Umbilical cord (tissue), 1 donor: ENCODE measurements at regions not wholly inside any gene's neighbourhood (a gene's known extent, or its start where the extent isn't known, plus 50 kb on each side); places are given as distances from the start of the nearest gene placed in this dataset.

ENCODE experiments used
- DNase-seq: peaks from one replicate; pipeline ENCODE4 v3.0.0-alpha.2; 2015; ENCODE audit warnings: low spot score

DNA sequence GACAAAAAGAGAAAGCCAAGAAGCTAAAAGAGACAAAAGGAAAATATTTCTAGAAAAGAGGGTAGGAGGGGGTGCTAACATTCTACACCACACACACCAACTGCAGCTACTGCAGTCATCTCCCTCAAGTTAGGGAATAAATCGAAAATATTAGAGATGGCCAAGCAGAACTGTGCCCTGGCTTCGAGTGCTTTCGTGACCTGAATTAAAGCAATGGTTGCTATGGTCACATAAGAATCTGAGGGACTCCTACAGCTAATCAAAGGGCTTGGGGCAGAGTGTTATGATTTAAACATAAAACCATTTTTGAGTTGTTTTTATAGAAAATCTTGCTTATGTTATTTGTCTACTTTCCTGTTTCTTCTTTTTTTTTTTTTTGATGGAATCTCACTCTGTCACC lies 159.6 kb upstream of the HNRNPA3 start:
- peak; percentile 24 for DNase-seq

DNA sequence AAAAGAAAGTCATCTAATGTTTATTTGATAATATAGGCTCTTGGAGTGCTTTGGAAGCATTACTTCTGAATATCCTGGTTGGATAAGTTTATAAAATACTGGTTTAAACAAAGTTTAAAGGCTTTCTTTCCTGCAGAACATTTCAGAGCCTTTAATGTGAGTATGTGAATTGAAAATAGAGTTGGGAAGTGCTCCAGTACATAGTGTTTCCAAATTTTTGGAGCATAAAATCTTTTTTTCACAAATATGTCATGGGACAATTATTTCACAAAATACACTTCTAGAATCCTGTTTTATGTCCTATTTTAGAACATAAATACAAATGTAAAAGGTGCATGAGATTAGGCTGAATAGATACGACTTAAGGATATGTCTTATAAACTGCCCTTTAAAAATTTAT lies 158.9 kb upstream of the HNRNPA3 start:
- peak; percentile 83 for DNase-seq

DNA sequence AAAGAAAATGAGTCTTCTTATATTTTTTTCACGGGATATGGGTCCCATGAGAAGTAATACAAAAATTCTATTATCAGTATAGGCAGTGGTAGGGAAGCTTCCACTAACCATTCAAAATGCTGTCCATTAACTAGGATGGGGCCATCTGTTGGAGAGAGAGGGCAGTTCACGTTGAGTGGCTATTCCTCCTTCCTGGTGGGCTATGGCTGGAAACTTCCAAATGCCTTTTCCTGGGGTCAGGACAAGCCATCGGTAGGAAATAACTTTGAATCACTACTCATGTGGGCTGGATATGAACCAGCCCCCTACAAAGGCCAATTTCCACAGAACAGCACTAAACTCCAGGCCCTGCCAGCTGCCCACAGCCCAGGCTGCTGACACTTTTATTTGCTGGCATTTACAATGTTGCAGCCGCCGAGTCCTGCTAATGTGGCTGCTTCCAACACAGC lies 156.1 kb upstream of the HNRNPA3 start:
- peak; percentile 67 for DNase-seq

DNA sequence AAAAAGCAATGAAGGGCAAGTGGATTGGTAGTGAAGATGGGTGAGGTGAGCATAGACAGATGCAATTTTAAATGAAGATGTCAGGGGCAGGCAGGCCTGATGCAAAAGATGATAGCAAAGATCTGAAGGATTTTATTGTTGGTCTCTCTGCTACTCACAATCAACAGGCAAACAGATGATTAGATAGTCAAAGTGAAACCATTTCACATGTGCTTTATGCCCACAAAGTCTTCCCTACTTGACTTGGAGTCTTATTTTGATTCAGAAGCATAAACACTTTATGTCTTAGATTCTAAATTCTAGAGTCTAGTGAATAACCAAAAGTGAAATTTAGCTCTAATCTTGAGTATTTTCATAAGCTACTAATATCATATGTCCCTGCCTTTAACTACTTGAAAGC lies 153.8 kb upstream of the HNRNPA3 start:
- no peak for DNase-seq

DNA sequence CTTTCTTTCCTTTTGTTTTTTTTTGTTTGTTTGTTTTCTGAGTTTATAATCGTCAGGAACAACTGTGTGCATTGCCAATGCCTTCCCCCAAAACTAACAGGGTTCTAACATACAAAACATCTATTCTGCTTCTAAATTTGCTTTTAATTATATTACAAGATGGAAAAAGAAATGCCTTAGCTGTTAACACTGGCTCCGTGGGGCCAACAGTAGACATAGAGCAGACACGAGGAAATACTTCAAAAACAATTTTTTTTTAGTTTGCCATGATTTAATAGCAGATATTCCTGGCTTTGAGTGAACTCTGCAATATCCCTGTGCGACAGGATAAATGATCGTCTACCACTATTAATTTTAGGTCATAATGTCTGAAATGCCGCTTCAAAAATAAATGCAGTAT lies 153.3 kb upstream of the HNRNPA3 start:
- peak; percentile 34 for DNase-seq

DNA sequence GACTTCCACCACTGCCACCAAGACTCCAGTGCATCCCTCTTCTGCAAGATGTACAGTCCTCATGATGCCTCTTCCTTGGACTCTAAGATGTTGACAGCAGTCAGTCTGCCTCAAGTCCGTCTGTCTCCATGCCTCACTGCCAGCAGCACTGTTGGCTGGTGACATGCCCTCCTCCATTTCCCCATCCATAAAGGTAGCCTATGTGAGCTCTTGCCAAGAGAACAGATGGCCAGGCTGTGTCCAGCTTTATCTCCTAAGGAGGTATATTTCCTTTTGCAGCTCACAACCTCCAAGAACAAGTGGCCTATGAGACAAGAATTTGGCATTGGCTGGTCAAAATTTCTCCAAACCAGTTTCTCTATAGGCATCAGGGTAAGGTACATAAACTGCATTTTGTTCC lies 149.3 kb upstream of the HNRNPA3 start:
- no peak for DNase-seq

DNA sequence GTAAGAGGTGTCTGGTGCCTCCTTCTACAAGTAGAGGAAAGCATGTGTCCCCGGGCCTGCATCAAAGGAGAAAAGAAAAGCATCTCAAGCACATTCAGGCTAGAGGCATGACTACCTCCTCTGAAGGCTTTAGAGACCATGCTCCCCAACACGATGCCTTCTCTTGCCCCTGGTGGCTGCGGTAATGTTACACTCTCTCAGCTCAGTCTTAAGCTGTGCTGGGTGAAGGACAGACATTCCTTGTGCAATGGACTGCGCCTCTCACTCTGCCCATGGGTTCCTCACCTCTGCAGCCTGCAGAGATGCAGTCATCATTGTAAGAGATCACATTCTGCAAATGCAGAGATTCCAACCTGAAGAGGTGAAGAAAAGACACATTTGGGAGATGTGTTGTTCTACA lies 148.2 kb upstream of the HNRNPA3 start:
- no peak for DNase-seq

DNA sequence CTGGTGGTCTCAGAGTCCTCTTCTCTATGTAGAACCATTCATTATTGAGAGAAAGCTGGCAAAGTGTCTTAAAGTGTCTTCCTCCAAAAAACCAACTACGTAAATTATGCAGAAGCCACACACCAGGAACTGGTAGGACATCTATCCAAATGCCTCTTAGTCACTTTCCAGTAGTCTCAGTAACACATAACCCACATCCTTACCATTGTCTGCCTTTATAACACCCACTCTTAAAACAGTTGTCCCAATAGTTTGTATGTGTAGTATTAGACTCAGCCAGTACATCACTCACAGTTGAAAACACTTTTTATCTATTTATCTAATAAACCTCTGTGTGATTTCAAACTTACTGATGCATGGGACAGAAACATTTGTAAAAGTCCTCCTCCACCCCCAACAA lies 143.6 kb upstream of the HNRNPA3 start:
- DNase-seq = no peak

DNA sequence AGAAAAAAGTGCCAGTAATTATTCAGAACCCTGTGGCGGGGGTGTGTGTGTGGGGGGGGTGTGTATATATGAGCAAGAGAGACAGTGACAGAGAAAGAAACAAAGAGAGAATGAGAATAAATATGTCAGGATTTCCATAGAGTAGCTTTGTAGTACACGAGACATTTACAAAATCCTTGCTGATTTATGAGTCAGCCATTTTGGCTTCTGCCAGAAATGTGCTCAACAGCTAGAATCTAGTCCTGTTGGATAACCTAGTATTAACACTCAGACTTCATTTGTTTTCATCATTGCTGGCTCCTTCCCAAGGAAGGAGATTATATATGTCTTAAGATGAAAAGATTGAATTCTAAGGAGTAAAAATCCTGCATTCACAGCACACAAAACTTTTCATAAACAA lies 140.5 kb upstream of the HNRNPA3 start:
- DNase-seq = peak; percentile 73

DNA sequence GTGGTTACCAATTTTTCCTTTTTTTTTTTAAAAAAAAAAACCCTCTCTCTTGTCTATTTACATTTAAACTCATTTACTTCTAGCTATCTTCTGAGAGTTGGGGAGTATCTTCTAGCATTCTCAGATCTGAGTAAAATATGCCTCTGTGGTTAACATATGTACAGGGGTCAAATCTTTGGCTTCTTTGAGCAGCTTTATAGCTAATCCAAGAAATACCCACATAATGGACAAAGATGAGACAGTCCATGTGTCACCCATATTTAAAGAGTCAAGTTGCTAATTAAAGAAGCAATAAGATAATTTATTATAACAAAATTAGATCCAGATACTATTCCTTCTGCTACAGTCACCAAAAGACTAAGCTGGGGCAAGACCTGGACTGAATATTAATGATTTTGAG lies 139.0 kb upstream of the HNRNPA3 start:
- no peak for DNase-seq

DNA sequence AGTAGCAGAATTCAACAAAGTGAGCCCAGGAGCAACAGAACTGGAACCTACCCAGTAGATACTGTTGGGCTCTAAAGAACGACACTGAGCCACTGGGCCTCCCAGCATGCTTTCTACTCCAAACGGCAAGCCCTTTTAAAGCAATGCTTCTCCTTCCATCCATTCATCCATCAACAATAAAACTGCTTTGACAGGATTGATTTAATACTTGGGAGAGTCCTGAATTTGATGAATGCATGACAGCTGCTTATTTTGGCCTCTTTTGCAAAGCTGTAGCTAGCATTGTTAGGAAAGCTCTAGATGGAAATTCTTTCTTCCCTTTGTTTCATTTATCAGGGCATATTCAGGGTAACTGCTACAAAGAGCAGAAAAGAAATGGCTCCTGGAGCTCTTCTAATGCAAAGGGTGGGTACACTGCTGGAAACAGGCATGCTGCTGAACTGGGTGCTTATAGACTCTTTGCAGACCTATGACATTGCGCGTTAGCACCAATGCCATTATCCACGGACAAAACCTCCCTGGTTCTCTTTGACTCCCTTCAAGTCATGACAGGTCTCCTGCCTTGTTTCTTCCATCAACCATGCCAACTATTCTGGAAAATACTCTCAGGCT lies 138.4 kb upstream of the HNRNPA3 start:
- no peak for DNase-seq

DNA sequence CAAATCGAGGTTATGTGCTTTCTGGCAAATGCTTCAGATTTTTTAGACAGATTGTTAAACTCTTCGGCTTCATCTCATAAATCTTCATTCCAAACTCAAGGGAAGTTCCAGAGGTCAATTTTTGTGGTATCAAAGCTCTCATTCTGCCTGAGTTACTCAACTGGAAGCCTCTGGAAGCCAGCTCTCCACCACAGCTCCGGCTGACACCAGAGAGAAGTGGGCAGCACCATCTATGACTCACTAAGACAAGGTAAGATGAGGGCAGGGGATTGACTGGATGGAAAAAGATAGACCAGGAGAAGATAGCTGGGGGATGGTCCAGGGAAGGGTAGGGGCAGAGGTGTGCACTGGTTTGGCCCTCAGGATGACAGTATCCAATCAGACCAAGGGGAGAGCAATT lies 137.3 kb upstream of the HNRNPA3 start:
- no peak for DNase-seq

DNA sequence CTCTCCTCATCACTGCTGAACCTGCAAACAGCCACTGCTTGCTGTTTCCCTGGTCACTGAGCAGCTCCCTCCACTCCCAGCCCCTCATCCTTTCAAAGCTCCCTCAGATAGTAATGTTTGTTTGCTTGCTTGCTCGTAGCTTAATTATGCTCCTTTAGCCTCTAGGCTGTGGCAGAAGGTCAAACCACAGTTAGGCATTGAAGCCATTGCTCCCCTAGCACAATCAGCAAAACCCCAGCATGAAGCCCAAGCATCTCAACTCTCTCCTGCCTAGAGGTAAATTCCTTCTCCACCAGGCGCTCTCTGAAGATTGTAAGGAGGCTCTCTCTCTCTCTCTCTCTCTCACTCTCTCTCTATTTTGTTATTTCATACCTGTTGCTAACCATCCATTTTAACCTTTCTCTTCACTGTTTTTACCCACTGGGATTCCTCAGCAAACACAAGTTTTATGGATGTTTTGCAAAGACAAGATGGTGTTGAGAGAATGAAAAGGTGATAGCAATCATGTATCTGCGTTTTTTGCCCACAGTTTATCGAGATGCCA lies 135.9 kb upstream of the HNRNPA3 start:
- no peak for DNase-seq

DNA sequence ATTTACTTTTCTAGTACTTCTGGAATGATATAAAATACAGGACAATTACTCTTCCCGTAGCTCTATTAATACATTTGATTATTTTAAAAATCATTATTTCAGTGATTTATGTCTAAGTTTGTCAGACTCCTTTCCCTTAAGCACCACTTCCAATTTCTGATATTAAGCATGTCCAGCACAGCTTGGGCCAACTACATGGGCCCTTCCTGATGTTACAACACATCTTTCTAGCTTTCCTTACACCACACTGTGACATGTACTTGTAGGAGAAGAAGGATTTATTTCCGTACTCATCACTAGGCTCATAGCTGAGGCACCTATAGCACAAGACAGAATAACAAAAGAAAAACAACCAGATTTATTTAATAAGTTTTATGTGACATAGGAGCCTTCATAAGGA lies 134.8 kb upstream of the HNRNPA3 start:
- no peak for DNase-seq

DNA sequence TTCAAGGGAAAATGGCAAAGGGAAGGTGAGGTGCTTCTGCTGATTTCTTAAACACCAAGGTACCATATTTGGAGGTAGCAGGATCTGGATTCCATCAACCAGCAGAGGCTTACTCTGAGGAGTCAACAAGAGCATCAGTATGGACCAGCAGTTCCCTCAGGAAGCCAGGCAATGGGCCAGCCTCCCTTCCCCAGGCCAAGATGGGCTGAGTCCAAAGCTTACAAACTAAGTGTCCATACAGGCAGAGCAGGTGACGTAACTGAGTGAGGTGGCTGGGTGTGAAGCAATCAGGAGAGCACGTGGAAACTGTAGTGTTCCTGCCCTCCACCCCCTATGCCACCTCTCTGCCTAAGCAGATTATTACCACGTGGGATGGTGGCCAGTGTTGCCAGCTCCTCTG lies 134.2 kb upstream of the HNRNPA3 start:
- DNase-seq = no peak

DNA sequence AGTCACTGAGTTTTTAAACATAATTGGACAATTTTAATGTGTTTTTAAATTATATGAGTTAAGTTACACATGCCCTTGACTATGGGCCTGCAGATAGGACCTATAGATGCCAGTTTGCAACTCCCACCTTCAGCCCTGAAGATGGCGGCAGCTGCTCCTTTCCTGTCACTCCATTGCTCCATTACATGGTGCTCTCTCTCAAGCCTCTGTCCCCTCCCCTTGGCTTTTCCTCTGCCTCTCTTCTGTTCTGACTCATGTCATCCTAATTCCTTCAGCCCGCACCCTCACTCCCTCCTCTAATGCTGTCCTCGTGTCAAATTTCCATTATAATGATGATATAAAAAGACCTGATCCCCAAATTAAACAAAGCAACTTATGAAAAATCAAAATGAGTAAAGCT lies 133.7 kb upstream of the HNRNPA3 start:
- no peak for DNase-seq

DNA sequence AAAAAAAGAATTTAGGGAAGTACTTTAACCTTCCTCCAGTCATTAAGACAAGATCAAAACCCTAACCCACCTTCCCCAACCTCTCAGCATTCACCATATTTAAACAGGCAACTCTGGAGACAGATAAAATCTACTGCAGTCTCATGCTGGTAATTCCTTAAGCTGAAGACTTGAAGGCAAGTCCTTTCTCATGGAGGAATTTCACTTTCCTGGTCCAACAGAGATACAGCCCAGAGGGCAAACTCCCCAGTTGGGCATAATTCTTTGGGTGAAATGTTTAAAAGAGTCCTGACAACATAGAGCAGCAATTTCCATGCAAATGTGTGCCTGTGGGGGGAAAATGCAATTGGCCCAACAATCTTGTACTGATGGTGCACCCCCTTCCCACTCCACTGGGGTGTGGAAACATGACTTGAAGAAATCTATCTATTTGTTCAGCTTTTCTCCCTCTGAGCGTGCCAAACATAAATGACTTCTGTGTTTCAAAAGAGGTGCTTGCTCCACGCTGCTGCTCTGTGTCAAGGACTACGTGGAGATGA lies 131.8 kb upstream of the HNRNPA3 start:
- no peak for DNase-seq

DNA sequence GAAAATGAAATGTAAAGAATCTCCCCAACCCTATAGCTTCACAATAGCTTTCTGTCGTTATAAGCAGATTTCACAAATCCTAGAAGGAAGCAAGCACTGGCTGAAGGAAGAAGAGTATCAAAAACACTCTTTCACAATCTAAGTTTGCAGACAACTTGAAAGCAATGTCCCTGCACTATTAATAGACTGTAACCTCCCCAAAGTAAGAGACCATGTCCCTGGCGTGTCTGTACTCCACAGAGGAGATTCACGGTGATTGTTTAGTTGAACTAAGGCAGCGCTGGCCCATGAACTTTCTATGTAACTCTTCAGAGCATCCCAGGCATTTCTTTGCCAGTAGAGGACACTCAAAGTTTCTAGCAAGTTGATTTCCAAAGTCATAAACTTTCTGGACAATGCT lies 128.0 kb upstream of the HNRNPA3 start:
- no peak for DNase-seq

DNA sequence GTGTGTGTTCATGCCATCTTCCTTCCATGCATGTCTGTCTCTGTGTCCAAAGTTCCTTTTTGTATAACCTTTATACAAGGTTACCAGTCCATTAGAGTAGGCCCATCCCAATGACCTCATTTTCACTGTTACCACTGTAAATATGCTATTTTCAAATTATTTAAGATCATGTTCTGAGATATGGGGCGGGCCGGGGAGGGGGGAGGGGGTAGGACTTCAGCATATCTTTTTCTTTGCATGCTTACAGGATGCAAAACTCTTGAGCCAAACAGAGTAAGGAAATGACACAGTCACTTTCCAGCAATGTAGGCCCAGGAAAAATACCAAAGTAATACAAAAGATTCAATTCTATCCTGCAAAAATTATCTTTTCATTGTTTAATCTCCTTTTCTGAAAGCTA lies 124.1 kb upstream of the HNRNPA3 start:
- no peak for DNase-seq

DNA sequence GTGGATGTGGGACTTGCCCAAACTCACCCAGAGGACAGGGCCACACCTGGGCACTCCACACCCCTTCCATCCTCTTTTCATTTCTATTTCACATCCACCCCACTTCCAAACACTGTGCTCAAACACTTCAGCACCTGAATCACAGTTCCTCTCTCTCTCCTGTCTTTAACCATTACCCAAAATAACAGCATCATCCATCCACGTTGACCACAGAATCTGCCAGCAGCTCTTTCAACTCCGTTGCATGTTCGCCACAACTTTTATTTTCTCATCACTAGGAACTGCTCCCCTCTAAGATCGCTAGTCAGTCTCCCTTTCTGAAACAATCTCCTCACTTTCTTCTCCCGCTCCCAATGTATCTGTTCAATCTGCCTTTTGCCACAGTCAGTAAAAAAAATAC lies 121.6 kb upstream of the HNRNPA3 start:
- no peak for DNase-seq

DNA sequence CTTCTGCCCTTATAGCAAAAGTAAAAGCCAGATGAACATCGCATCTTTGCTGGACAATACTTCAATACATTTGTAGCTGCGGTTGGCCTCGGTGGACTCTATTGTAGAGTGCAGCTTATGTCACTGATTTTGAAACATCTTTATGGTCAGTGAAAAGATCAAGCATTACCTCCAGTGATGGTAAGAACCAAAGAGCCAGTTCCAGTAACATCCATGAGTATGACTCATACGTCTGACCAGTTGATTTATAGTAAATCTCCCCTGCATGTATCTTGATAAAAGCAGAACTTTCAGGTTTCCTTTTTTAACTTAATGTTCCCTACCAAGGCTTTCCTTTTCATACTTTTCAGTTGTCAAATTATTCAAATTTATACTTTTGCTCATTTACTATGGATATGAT lies 119.2 kb upstream of the HNRNPA3 start:
- no peak for DNase-seq

DNA sequence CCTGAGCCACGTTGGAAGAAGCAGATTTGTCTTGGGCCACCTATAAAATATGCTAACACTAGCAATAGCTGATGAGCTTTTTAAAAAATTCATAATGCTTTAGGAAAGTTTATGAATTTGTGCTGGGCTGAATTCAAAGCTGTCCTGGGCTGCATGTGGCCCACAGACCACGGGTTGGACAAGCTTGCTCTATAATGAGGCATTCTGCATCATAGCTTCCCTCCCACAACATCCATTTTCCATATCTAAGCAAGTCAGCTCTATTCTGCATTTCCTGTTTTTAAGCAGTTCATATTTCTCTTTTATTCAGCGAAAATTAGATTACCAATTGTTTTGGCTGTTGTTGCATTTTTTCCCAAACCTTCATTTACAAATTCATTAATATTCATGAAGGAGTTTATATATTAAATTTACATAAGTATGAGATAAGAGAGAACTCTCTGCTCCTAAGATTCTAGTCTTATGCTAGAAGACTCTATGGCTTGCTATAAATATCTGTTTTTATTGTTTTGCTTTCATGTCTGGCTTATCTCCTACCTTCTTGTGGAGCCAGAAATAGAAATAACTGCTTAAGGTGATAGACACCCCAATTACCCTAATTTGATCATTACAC lies 114.5 kb upstream of the HNRNPA3 start:
- DNase-seq = no peak

DNA sequence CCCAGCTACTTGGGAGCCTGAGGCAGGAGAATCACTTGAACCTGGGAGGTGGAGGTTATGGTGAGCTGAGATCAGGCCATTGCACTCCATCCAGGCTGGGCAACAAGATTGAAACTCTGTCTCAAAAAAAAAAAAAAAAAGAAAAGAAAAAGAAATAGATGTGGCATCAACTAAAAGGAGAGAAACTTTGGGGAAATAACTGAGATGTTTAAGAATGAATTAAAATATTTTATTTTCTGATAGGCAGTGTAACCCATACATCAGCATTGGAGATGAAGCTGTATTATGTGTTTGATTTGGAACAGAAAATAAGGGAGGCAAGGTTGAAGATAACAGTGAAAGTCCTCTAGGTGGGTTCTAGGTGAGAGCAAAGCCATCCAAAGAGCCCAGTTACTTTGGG lies 110.7 kb upstream of the HNRNPA3 start:
- DNase-seq = no peak
